Skin epidermis (tissue), 12 donors: ENCODE measurements at regions not wholly inside any gene's neighbourhood (a gene's known extent, or its start where the extent isn't known, plus 50 kb on each side); places are given as distances from the start of the nearest gene placed in this dataset.
"Not testable (repeated sequence)": the region's sequence is repeated elsewhere in the genome, so short reads cannot be mapped to it uniquely, and the experiment has no call there.

ENCODE experiments used
- H3K27ac ChIP-seq, 21 experiments: fragments of 200-600 bp; sonication (generic) in 11 of 21; one replicate each; pipeline ENCODE4 v1.5.0; 2020; ENCODE audit warnings: mild to moderate bottlenecking in 3 of 21, inconsistent platforms in 2 of 21, moderate library complexity in 2 of 21
- H3K4me3 ChIP-seq, 7 experiments: fragments of 200-600 bp; sonication (generic) in 2 of 7; one replicate each; pipeline ENCODE4 v1.5.0; 2020; ENCODE audit warnings: inconsistent platforms in 2 of 7, mild to moderate bottlenecking in 2 of 7, moderate library complexity in 1 of 7

DNA sequence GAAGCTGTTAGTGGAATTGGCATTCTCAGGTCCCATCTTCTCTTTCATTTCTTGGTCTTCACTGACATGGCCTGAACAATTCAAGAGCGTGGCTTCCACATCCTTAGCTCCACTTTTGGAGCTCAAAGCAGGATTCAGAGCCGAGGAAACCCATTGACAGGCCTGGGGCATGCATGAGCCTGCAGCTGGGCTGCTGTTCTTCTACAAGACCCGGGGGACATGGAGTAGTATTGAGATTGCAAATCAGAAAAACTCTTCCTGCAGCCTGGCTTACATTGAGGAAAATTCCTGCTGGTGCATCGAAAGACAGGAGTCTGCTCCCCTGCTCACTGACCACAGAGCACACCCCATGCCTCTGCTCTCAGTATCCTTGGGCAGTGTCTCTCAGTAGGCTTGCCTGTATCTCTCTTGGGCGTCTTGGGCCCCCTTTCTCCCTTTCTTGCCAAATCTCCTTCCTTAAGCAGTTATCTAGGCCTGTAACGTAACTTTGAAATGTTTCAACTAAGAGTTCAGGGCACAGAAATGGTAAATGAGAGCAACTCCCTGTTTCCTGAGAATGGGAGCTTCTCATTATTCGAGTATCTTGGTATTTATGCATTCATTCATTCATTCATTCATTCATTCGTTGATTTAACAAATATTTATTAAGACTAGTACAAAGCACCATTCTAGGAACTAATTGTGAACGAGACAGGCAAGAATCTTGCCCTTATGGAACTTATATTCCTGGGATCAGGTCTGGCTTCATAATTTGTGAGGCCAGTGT, 603.6 kb upstream of the CLINT1 start:
- Histone ChIP-seq H3K4me3 (no peak overlapping the region), H3K27ac (no peak overlapping the region)

DNA sequence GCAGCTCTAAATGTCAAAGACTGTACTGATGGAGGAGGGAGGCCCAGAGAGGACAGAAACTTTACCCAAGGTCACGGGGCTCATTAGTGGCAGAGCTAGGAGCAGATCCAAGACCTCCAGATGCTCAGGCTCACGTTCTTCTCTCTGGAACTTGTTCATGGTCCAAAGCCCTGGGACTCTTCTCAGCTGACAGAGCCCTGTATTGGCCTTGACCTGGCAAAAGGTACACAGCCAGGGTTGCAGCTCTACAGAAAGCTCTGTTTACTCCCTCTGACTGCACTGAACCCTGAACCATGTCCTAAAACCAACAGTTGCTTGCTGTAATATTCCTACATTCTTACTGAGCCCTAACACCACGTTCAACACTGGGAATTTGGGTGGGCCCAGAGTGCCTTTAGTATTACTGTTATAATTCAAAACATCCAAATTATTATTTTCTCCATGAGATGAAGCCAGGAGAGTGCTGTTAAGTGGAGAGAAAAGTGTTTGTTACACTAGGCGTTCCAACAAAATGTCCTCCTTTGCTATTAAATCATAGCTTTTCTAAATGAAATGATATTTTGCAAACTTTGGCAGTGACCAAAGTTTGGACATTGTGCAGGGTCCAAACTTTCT, 602.4 kb upstream of the CLINT1 start:
- Histone ChIP-seq H3K4me3 (no peak overlapping the region), H3K27ac (no peak overlapping the region)

DNA sequence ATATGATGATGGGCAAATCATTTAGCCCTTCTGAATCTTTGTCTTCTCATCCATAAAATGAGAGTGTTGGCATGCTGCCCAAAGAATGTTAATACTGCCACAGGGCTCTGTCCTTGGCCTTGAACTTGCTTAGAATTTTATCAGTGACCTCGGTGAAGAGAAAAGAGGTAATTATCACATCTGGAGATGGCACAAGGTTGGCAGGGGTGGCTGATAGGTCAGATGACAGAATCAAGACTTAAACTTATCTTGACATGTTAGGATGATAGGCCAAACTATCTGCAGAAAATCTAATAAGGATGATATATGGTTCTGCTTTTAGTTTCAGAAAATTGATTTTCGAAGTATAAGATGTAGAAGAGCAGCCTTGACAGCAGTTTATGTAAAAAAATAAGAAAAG, 599.1 kb upstream of the CLINT1 start:
- Histone ChIP-seq H3K4me3 (no peak overlapping the region), H3K27ac (no peak overlapping the region)

DNA sequence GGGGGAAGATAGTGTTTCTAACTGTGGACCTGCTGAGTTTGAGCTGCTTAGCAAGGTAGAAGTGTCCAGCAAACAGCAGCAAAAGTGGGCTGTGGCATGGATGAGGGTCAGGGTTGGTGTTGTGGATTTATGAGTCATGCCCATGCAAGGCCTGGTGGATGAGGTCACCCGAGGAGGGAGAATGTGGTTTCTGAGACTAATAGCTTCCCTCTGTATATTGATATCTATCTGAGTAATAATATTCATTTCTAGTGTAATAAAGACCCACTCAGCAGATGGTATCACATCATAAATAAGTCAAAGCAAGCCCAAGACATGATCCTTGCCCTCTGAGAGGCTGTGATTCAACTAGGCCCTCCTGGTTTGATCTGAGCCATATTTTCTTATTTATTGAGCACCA, 597.8 kb upstream of the CLINT1 start:
- Histone ChIP-seq H3K4me3 (no peak overlapping the region), H3K27ac (peak overlapping the region in 1 of 21 experiments; percentile 40)

DNA sequence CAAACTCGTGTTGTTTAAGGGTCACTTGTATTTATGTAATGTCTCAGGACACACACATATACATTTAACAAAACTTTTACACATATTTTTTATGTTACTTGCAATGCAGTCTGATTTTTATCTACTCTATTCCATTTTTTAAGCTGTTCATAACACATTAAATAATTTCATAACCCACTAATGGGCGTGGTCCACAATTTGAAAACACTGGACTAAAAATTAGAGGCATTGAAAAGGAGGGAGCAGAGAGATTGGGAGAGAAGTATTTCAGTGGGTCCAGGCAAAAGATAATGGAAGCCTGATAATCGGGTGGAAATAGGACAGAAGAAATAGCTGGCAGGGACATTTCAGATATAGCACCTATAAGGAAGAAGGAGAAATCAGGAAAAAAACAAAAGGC, 597.3 kb upstream of the CLINT1 start:
- Histone ChIP-seq H3K27ac (no peak overlapping the region), H3K4me3 (no peak overlapping the region)

DNA sequence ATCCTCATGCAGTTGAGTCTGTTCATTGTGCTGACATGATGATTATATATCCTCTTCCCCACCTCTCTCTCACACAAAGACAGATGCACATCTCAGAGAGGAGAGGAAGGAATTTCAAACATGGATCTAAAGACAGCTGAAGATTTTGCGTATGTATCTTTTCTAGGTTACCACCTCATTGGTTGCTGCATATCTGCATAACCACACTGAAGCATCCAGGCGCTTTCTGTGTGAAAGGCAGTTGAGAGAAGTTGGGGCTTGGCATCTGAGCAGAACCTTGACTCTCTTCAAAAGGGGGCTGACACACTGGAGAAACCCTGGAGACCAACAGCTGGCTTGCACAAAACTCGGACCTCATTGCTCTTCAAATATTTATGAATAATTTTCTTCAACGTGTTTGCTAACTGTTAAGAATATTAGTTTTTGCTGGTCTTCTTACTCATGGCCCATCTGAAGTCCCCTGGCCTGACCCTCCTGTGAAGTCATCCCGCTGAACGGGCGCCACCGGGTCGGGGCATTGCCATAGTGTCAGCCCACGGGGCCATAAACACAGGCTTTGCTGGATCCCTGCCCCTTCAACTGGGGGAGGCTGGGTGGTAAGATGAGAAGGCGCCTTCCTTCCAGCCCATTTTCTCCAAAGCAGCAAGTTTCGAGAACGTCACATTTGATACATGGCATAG, 593.2 kb upstream of the CLINT1 start:
- H3K27ac ChIP-seq = peak overlapping the region in 1 of 21 experiments; percentile 20
- no peak overlapping the region for H3K4me3 ChIP-seq

DNA sequence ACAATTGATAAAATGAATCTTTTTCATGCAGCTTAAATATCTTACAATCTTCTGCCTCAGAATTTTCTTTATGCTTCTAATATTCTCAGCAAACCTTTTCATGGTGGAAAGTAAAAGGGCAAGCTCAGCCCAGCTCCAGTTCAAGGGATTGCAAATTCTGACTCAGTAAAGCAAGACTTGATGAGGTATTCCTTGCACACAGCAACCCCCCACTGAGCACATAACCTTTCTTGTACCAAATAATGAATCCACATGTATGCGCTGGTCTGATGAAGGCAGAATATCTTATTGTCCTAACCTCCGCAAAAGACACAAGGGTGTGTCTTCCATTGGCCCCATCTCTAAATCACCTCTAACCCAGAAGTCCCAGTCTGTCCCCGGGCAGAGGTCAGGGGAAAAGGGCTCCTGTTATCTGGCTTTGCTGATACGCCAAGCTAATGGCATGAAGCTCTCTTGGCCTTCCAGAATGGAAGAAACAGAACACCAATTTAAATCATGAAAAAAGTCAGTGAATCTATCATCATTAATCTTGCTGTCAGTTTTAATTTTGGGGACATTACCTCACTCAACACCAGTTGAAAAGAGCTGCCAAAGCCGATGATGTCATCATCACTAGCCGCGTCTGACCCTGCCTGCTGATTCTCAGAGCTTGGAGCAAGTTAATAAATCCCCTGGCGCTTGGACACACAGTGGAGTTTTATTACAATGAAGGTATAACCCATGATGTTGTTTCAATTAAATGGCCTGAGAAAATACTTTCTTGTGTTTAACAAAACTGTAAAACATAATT, 592.5 kb upstream of the CLINT1 start:
- H3K27ac ChIP-seq = peak overlapping the region in 1 of 21 experiments; percentile 20
- H3K4me3 ChIP-seq = no peak overlapping the region

DNA sequence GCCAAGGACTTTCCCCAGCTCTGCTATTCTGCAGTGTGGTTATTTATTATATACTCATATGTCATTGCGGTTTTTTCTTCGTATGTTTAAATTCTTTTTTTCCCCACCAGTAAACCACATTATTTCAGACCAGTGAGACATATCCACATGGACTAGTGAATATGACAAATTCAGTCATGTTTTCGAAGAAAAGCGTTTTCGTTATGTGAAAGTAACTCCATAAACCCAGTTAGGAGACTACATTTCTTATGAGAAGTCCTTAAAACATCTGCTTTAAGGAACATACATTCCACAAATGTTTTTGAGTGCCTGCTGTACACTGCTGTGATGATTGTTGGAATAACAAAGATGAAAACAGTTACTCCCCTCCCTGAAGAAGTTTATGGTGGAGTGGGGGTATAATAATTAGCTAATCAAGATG, 591.8 kb upstream of the CLINT1 start:
- H3K27ac ChIP-seq = no peak overlapping the region
- no peak overlapping the region for H3K4me3 ChIP-seq

DNA sequence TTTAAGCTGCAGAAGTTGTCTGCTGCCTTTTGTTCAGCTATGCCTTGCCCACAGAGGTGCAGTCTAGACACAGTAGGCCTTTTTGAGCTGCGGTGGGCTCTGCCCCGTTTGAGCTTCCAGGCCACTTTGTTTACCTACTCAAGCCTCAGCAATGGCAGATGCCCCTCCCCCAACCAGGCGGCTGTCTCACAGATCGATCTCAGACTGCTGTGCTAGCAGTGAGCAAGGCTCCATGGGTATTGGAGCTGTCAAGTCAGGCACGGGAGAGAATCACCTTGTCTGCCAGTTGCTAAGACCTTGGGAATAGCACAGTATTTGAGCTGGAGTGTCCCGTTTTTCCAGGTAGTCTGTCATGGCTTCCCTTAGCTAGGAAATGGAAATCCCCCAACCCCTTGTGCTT, 587.8 kb upstream of the CLINT1 start:
- H3K27ac ChIP-seq, H3K4me3 ChIP-seq: not testable (repeated sequence)

DNA sequence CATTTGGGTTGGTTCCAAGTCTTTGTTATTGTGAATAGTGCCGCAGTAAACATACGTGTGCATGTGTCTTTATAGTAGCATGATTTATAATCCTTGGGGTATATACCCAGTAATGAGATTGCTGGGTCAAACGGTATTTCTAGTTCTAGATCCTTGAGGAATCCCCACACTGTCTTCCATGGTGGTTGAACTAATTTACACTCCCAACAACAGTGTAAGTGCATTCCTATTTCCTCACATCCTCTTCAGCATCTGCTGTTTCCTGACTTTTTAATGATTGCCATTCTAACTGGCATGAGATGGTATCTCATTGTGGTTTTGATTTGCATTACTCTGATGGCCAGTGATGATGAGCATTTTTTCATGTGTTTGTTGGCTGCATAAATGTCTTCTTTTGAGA, 580.3 kb upstream of the CLINT1 start:
- H3K27ac ChIP-seq, H3K4me3 ChIP-seq: not testable (repeated sequence)

DNA sequence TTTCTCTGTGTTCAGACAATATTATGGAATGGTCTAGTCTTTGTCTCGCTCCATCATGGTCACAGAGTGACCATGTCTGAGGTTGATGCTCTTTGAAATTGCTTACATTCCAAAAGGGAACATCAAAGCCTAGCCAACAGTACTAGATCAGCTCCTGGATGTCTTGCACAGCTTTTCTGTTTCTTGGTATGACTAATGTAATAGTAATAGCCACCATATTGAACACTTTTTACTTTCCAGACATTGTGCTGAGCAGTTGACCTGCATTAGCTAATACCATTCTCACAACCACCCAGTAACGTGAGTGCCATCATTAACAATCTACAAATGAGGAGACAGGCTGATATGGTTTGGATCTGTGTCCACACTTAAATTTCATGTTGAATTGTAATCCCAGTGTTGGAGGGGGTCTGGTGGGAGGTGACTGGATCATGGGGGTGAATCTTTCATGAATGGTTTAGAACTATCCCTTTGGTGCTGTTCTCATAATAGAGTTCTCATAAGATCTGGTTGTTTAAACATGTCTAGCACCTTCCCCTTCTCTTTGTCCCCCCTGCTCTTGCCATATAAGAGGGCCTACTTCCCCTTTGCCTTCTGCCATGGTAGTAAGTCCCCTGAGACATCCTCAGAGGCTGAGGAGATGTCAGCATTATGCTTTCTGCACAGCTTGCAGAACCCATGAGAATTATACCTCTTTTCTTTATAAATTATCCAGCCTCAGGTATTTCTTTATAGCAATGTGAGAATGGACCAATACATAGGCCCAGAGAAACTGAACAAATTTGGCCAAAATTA, 577.5 kb upstream of the CLINT1 start:
- Histone ChIP-seq H3K27ac (no peak overlapping the region), H3K4me3 (no peak overlapping the region)

DNA sequence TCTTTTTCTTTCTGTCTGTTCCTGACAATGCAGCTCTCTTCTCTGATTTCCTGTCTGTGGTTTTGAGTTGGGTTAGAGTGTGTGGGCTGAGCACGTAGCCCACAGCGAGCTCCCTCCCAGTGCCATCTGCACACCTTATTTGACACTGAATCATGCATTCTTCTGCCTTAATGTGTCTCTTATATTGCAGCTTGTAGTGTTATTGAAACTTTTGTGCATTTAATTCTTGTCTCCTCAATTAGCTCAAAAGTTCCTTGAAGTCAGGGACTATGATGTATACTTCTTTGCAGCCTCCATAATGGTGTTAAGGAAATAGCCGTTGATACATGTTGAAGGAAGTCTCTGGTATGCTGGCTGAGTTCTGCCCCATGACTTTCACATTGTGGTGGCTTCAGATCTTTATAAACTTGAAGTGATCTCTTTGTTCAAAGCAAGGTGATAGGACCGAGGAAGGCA, 576.2 kb upstream of the CLINT1 start:
- Histone ChIP-seq H3K27ac (no peak overlapping the region), H3K4me3 (no peak overlapping the region)

DNA sequence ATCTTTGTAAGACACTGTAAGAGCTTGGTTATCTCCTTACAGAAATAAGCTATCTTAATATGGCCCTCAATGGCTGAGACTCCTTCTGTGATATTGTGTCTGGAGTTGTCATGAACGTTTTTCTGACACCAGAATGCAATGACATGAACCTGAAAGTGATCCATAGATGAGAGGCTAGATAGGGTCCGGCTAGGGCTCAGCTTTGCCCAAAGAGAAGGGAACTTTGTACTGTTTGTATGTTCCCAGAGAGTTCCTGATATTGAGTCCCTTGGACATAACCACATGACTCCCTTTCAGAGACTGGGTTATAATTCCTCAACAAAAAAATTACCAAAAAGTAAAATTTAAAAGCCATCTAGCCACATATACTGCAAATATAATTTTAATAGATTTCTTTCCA, 575.8 kb upstream of the CLINT1 start:
- no peak overlapping the region for H3K27ac ChIP-seq
- no peak overlapping the region for H3K4me3 ChIP-seq

DNA sequence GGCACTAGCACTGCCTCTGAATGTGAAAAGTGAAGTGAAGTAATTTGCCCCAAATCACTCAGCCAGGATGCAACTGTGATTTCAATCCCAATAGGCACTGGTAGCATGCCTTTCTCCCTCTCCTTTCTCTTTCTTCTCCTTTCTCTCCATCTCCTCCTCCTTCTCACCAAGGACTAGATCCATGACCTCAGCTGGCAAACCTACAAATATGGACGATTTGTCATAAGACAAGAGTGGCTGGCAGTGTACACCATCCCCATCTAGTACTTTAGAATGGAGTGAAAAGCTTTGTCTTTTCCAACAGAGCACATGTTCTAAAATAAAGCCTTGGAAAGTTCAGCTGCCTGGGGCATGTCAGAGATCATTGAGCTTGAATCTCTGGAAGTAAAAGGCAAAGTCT, 574.7 kb upstream of the CLINT1 start:
- H3K4me3 ChIP-seq = no peak overlapping the region
- H3K27ac ChIP-seq = no peak overlapping the region

DNA sequence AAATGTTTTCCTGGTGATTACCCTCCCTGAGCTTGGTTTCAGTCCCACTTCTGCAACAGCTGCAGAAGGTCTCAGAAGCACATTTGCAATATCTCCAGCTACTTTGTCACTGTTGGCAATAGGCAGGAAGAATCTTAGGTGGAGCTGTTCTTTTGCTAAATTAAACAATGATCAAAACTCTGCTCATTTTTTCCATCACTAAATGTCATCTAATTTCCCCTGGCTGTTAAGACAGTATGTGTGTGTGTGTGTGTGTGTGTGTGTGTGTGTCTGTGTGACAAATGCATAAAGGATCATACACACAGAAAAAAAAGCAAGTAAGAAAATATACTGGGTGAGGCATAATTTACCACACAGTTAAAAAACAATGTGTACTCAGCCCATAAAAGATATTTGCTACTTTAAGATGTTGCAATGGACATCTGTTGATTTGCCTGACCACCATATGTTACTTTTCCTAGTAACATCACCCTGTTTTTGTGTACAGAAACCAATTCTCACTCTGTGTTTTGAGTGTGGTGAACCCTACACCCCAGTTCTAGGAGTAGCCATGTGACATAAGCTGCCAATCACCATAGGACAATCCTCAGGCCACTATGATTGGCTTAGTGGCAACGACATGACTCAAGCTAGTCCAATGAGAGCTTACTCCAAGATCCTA, 572.6 kb upstream of the CLINT1 start:
- Histone ChIP-seq H3K27ac (peak overlapping the region in 3 of 21 experiments; percentile 26 to 44 (median 26)), H3K4me3 (no peak overlapping the region)

DNA sequence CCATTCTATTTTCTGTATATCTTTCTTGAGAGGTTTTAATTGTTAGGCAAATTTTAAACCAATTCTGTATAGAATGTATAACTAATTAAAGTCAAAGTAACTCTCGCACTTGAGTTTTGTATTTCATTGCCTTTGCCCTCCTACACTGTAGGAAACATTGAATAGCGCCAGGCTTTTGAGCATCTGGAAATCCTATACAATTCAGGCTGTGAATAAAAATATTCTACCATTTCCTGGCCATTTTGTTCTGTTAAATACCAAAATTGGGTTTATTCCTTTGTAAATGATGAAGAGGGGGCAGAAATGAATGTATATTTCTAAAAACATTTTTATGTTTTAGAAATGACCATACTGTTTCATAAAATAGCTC, 571.8 kb upstream of the CLINT1 start:
- Histone ChIP-seq H3K4me3 (no peak overlapping the region), H3K27ac (peak overlapping the region in 2 of 21 experiments; percentile 14 to 44)

DNA sequence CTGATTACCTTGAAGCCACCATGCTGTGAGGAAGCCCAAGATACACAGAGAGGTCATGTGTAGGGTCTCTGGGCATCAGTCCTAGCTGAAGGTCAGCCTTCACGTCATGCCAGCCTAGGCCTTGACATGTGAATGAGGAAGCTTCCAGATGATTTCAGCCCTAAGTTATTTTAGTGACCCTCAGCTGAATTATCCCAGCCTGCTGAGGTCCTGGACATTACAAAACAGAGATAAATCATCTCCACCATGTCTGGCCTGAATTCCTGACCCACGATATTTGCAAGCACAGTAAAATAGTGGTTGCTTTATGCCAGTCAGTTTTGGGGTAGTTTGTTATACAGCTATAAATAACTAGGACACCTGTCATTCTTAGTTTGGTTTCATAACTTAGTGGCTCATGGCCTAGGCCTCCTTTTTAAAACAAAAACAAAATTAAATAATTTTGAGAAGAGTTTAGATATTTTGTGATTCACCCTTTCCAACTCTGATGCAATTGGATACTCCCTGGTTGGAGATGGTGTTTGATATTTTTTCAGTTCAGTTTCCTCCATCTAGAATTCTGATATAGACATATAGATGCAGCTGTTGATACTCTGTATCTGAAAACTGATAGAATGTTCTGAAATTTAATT, 571.3 kb upstream of the CLINT1 start:
- Histone ChIP-seq H3K27ac (peak overlapping the region in 1 of 21 experiments; percentile 38), H3K4me3 (no peak overlapping the region)

DNA sequence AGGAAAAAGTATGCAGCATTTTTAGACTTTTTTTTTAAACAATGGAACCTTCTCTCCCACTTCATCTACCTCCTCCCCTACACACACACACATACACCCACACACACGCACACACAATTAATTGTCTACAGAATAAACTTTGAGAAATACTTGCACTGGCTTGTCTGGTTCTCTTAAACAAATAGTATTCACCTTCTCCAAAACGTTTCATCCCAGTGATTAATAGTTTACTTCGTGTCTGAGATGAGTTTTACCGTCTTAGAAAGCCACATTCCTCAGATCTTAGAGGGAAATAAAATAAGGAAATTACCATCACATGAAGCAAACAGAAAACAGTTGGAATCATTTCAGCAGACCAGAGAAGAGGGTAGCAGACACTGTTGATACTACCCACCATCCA, 570.6 kb upstream of the CLINT1 start:
- H3K4me3 ChIP-seq = no peak overlapping the region
- H3K27ac ChIP-seq = peak overlapping the region in 1 of 21 experiments; percentile 38
